ENCODE measurements at regions not wholly inside any gene's neighbourhood (a gene's known extent, or its start where the extent isn't known, plus 50 kb on each side); places are given as distances from the start of the nearest gene placed in this dataset.

DNA sequence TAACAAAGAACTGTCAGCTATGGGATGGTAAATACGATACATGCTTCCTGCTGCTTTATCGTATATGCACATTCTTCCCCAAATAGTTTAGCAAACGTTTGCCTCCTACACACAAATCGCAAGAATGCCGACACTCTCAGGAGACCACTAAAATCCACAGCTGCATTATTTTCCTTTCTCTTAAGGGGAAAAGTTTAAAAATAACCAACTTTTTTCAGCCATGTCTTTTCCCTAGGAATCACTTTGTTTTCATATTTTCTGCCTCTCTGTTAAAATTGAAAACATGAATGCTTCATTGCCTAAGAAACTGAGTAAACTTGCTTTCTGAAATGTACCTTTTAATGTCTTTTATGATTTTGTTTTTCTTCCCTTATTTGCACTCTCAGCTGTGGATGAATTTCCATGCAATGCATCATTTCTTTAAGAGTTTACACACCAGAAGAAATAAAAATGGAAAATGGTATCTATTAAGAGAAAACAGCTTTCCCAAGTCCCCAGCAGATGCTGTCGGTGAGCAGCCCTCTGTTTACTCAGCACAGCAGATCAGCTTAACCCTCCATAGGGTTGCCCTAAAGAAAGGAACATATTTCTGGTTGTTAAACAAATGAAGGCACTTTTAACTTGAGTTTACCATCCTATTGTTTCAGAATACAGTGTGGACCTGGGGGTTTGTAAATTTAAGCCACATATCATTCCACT lies 66.2 kb downstream of the IZUMO3 start (continued):
- TF ChIP-seq YY1 (tag by site-specific recombination; IDR thresholded peaks at IDR 0.05), result no peak
- no peak for TF ChIP-seq ZNF19 (tag by site-specific recombination; IDR thresholded peaks at IDR 0.05; ENCODE audit: low read depth)
- no peak for TF ChIP-seq ZNF658 (tag by site-specific recombination; IDR thresholded peaks at IDR 0.05)
- no peak for TF ChIP-seq ZNF639 (tag by site-specific recombination; IDR thresholded peaks at IDR 0.05)
- TF ChIP-seq, protein P1, sequence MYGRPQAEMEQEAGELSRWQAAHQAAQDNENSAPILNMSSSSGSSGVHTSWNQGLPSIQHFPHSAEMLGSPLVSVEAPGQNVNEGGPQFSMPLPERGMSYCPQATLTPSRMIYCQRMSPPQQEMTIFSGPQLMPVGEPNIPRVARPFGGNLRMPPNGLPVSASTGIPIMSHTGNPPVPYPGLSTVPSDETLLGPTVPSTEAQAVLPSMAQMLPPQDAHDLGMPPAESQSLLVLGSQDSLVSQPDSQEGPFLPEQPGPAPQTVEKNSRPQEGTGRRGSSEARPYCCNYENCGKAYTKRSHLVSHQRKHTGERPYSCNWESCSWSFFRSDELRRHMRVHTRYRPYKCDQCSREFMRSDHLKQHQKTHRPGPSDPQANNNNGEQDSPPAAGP (tag by site-specific recombination; IDR thresholded peaks at IDR 0.05), result no peak
- no peak for TF ChIP-seq ZNF311 (tag by site-specific recombination; IDR thresholded peaks at IDR 0.05; ENCODE audit: borderline replicate concordance)
- no peak for TF ChIP-seq ZNF626 (tag by site-specific recombination; IDR thresholded peaks at IDR 0.05)
- no peak for TF ChIP-seq ZNF624 (tag by site-specific recombination; IDR thresholded peaks at IDR 0.05)
- TF ChIP-seq ZNF558 (tag by site-specific recombination; IDR thresholded peaks at IDR 0.05), result no peak

DNA sequence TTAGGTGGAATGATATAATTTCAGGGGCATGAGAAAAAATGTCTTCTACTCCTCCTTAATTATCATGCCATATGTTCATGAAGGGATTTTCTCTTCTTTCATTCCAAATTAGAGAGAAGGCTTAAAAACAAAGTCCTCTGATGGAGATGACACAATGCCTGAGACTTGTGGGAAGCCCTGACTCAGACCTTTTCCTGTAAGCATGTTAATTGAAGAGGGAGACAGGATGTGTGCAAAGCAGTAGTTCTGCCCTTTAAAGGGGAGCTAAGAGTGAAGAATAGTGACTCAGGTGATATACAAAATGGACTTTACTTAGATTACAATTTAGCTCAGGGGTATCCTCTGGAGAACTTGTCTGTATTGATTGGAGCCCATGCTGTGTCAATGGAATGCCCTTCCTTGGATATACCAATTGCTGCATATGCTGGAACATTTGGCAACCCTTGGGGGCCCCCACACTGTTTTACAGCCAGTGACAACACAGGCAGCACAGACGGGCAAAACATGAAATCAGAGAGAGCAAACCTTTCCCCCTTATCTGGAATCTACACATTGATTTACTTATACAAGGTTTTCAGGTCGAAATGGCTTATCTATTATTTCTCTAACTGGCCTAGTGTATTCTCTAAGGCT lies 81.3 kb downstream of the IZUMO3 start:
- Histone ChIP-seq H3K9me3 (ENCODE audit: control insufficient read depth, insufficient read depth, low read depth, low read length) (no peaks in the 10 kb centered on the region), H3K36me3 (ENCODE audit: control insufficient read depth in 2 of 2, insufficient read depth in 1 of 2, low read length in 2 of 2) (no peaks in the 10 kb centered on the region), H3K4me1 (ENCODE audit: control insufficient read depth, insufficient read depth, low read length) (no peaks in the 10 kb centered on the region), H3K27ac (ENCODE audit: extremely low read depth, low read depth, low read length) (no peak overlapping the region), H3K4me3 (ENCODE audit: low read depth, low read length) (no peak overlapping the region)
- ChIA-PET CTCF (interaction anchor here (0.6 kb wide), 1 partner anchor 101 kb away, joined by 3 read pairs; no protein-coding TSS in a partner anchor), POLR2A (no interaction called here)
- TF ChIP-seq BCL11B (tag by site-specific recombination; IDR thresholded peaks at IDR 0.05; ENCODE audit: low read depth) (no peak), KLF1 (tag by site-specific recombination; IDR thresholded peaks at IDR 0.05) (no peak), ZFP69B (tag by site-specific recombination; IDR thresholded peaks at IDR 0.05) (no peak), KLF8 (tag by site-specific recombination; IDR thresholded peaks at IDR 0.05) (no peak), ZNF354C (tag by site-specific recombination; IDR thresholded peaks at IDR 0.05; ENCODE audit: borderline replicate concordance, low read depth) (no peak), ZEB2 (tag by site-specific recombination; IDR thresholded peaks at IDR 0.05) (no peak), ZNF530 (tag by site-specific recombination; IDR thresholded peaks at IDR 0.05; ENCODE audit: low read depth) (no peak), ZNF350 (tag by site-specific recombination; IDR thresholded peaks at IDR 0.05) (no peak)
- TF ChIP-seq, protein P1 (tag by site-specific recombination; IDR thresholded peaks at IDR 0.05), result no peak
- TF ChIP-seq, protein P2, sequence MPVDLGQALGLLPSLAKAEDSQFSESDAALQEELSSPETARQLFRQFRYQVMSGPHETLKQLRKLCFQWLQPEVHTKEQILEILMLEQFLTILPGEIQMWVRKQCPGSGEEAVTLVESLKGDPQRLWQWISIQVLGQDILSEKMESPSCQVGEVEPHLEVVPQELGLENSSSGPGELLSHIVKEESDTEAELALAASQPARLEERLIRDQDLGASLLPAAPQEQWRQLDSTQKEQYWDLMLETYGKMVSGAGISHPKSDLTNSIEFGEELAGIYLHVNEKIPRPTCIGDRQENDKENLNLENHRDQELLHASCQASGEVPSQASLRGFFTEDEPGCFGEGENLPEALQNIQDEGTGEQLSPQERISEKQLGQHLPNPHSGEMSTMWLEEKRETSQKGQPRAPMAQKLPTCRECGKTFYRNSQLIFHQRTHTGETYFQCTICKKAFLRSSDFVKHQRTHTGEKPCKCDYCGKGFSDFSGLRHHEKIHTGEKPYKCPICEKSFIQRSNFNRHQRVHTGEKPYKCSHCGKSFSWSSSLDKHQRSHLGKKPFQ (tag by site-specific recombination; IDR thresholded peaks at IDR 0.05), result no peak
- TF ChIP-seq, protein P3, sequence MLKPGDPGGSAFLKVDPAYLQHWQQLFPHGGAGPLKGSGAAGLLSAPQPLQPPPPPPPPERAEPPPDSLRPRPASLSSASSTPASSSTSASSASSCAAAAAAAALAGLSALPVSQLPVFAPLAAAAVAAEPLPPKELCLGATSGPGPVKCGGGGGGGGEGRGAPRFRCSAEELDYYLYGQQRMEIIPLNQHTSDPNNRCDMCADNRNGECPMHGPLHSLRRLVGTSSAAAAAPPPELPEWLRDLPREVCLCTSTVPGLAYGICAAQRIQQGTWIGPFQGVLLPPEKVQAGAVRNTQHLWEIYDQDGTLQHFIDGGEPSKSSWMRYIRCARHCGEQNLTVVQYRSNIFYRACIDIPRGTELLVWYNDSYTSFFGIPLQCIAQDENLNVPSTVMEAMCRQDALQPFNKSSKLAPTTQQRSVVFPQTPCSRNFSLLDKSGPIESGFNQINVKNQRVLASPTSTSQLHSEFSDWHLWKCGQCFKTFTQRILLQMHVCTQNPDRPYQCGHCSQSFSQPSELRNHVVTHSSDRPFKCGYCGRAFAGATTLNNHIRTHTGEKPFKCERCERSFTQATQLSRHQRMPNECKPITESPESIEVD (tag by site-specific recombination; IDR thresholded peaks at IDR 0.05), result no peak
